Neural progenitor cell (in vitro differentiated cells): ENCODE measurements at regions not wholly inside any gene's neighbourhood (a gene's known extent, or its start where the extent isn't known, plus 50 kb on each side); places are given as distances from the start of the nearest gene placed in this dataset.

Source experiments
- DNase-seq: peaks from one replicate; pipeline ENCODE4 v3.0.0-alpha.2; 2016; ENCODE audit warnings: low spot score
- H2AFZ ChIP-seq: fragments of 200-600 bp; sonication (generic); replicated peaks from 2 replicates; pipeline ENCODE4 v1.6.1; 2016; ENCODE audit warnings: antibody characterized with exemption
- H3F3A ChIP-seq: fragments of 200-600 bp; sonication (generic); 2 replicates; pipeline ENCODE4 v1.6.1; 2016; ENCODE audit warnings: antibody characterized with exemption, low read depth
- H3K27ac ChIP-seq: fragments of 200-600 bp; sonication (generic); 2 replicates; pipeline ENCODE4 v1.5.1; 2016; ENCODE audit warnings: mild to moderate bottlenecking
- H3K27me3 ChIP-seq: fragments of 200-600 bp; sonication (generic); 2 replicates; pipeline ENCODE4 v1.6.1; 2016; ENCODE audit warnings: mild to moderate bottlenecking, moderate library complexity
- H3K36me3 ChIP-seq: fragments of 200-600 bp; sonication (generic); 2 replicates; pipeline ENCODE4 v1.5.1; 2016
- H3K4me1 ChIP-seq: fragments of 200-600 bp; sonication (generic); 2 replicates; pipeline ENCODE4 v1.6.1; 2016; ENCODE audit warnings: mixed run types
- H3K4me2 ChIP-seq: fragments of 200-600 bp; sonication (generic); 2 replicates; pipeline ENCODE4 v1.6.1; 2016
- H3K4me3 ChIP-seq: fragments of 200-600 bp; sonication (generic); 2 replicates; pipeline ENCODE4 v1.5.1; 2016
- H3K79me2 ChIP-seq: fragments of 200-600 bp; sonication (generic); 2 replicates; pipeline ENCODE4 v1.6.1; 2016; ENCODE audit warnings: low read depth
- H3K9ac ChIP-seq: fragments of 200-600 bp; sonication (generic); 2 replicates; pipeline ENCODE4 v1.6.1; 2016
- H3K9me3 ChIP-seq: fragments of 200-600 bp; sonication (generic); 2 replicates; pipeline ENCODE4 v1.5.1; 2016; ENCODE audit warnings: low read depth
- H4K20me1 ChIP-seq: fragments of 200-600 bp; sonication (generic); 2 replicates; pipeline ENCODE4 v1.6.1; 2016; ENCODE audit warnings: low read depth
- H3K27ac Mint-ChIP-seq: 3 replicates; pipeline ENCODE4 v1.8.0; 2021; ENCODE audit warnings: mixed read lengths
- H3K27me3 Mint-ChIP-seq: 2 replicates; pipeline ENCODE4 v1.8.0; 2022; ENCODE audit warnings: low read depth, mild to moderate bottlenecking, inconsistent platforms, moderate library complexity, mixed read lengths; ENCODE audit not compliant: insufficient read depth
- H3K36me3 Mint-ChIP-seq: 3 replicates; pipeline ENCODE4 v1.8.0; 2021; ENCODE audit warnings: mixed read lengths
- H3K4me1 Mint-ChIP-seq: 3 replicates; pipeline ENCODE4 v1.8.0; 2021; ENCODE audit warnings: mixed read lengths
- H3K4me3 Mint-ChIP-seq: 3 replicates; pipeline ENCODE4 v1.8.0; 2021; ENCODE audit warnings: mild to moderate bottlenecking, moderate library complexity, mixed read lengths
- H3K9me3 Mint-ChIP-seq: 3 replicates; pipeline ENCODE4 v1.8.0; 2020; ENCODE audit warnings: mixed read lengths
- EZH2 ChIP-seq: fragments of 200-600 bp; sonication (generic); IDR thresholded peaks from 2 replicates; pipeline ENCODE4 v1.6.1; 2017; ENCODE audit warnings: antibody characterized with exemption, mild to moderate bottlenecking, moderate library complexity
- EZH2phosphoT487 ChIP-seq: fragments of 200-600 bp; sonication (generic); IDR thresholded peaks from 2 replicates; pipeline ENCODE4 v1.6.1; 2017; ENCODE audit warnings: antibody characterized with exemption
- TF ChIP-seq, protein P1 (sequence below): fragments of 200-600 bp; sonication (generic); IDR thresholded peaks from 2 replicates; pipeline ENCODE4 v1.5.1; 2017; ENCODE audit warnings: antibody characterized with exemption, mild to moderate bottlenecking

DNA sequence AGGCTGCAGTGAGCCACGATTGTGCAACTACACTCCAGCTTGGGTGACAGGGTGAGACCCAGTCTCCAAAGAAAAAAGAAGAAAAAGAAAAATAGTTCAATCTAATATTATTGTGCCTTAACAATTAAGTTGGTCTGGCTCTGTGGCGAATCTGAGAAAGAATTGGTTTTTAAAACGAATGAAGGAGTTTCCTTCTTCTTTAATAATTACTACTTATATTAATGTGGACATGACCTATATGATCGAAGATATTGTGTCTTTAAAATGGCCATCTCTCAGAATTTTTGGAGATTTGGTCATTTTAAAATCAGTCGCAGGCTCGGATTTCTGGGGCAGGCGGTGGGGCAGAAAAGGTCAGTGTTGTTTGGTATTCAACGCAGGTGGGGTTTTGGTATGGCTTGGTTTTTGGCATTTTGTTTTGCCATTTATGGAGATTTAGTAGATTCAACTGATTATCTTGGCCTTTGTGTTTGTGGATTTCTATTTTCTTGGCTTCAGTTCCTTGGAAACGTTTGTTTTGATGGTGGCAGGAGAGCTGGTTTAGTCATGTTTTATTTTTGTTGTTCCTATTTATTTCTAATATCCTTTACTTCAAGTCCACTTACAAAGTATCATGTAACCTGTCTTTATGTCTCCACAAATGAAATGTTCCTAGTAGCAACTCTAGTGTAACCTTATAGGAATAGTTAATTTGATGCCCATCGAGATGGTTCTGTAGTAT is 178.8 kb upstream of the MKLN1 start:
- H3K27ac Mint-ChIP-seq, result no peak overlapping the region
- Histone ChIP-seq H3K36me3 (no peaks in the 10 kb centered on the region), H3K4me3 (no peak overlapping the region), H3K9ac (no peak overlapping the region), H4K20me1 (no peaks in the 10 kb centered on the region), H2AFZ (no peak overlapping the region), H3K4me1 (no peaks in the 10 kb centered on the region), H3K4me2 (no peak overlapping the region), H3F3A (no peaks in the 10 kb centered on the region), H3K79me2 (no peaks in the 10 kb centered on the region), H3K9me3 (no peaks in the 10 kb centered on the region), H3K27ac (no peak overlapping the region), H3K27me3 (no peaks in the 10 kb centered on the region)
- no peaks in the 10 kb centered on the region for H3K9me3 Mint-ChIP-seq
- H3K27me3 Mint-ChIP-seq, result no peaks in the 10 kb centered on the region
- no peaks in the 10 kb centered on the region for H3K36me3 Mint-ChIP-seq
- DNase-seq, result no peak
- no peaks in the 10 kb centered on the region for H3K4me1 Mint-ChIP-seq
- H3K4me3 Mint-ChIP-seq, result no peak overlapping the region
- TF ChIP-seq EZH2phosphoT487, result no peak
- TF ChIP-seq EZH2, result no peak
- TF ChIP-seq, protein P1, sequence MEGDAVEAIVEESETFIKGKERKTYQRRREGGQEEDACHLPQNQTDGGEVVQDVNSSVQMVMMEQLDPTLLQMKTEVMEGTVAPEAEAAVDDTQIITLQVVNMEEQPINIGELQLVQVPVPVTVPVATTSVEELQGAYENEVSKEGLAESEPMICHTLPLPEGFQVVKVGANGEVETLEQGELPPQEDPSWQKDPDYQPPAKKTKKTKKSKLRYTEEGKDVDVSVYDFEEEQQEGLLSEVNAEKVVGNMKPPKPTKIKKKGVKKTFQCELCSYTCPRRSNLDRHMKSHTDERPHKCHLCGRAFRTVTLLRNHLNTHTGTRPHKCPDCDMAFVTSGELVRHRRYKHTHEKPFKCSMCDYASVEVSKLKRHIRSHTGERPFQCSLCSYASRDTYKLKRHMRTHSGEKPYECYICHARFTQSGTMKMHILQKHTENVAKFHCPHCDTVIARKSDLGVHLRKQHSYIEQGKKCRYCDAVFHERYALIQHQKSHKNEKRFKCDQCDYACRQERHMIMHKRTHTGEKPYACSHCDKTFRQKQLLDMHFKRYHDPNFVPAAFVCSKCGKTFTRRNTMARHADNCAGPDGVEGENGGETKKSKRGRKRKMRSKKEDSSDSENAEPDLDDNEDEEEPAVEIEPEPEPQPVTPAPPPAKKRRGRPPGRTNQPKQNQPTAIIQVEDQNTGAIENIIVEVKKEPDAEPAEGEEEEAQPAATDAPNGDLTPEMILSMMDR, result no peak

DNA sequence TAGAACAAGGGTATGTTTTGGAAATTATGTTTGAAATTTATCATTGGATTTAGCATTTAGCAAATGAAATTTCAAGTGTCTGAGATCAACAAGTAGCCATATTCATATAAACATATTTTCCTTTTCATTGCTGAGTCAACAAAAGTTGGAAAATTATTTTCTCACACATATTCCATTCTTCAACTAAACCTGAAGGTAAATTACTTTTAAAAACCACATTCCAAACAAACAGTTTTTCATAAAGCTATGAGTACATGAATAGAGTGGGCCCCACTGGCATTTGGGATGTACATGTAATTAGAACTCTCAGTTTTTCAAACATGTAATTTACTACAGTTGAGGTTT is 178.3 kb upstream of the MKLN1 start:
- H2AFZ ChIP-seq, result no peak overlapping the region

DNA sequence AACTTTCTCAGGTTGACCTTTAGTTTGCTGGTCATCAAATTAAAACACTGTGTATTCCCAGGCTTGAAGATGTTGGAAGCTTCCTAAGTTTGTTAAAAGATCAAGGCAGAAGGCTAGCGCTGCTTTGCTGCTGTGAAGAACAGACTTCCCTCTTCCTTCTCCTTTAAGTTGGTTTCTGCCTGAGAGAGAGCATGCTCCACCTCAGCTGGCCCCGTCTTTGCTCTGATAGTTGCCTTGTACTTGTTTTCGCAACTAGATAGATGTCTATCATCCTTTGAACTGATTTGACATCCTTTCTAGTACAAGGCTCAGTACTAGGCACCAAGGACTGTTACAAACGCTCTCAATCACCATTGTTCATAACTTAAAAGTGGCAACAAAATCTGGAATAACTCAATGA is 177.8 kb upstream of the MKLN1 start:
- Histone ChIP-seq H3K4me1 (no peaks in the 10 kb centered on the region), H3K4me3 (no peak overlapping the region), H3K27me3 (no peaks in the 10 kb centered on the region), H4K20me1 (no peaks in the 10 kb centered on the region), H3K36me3 (no peaks in the 10 kb centered on the region), H3F3A (no peaks in the 10 kb centered on the region), H3K9me3 (no peaks in the 10 kb centered on the region), H3K27ac (no peak overlapping the region), H3K4me2 (no peak overlapping the region), H2AFZ (no peak overlapping the region), H3K9ac (no peak overlapping the region), H3K79me2 (no peaks in the 10 kb centered on the region)
- no peak for DNase-seq
- Mint-ChIP-seq H3K27me3 (no peaks in the 10 kb centered on the region), H3K4me1 (no peaks in the 10 kb centered on the region), H3K27ac (no peak overlapping the region), H3K36me3 (no peaks in the 10 kb centered on the region), H3K4me3 (no peak overlapping the region), H3K9me3 (no peaks in the 10 kb centered on the region)
- no peak for TF ChIP-seq EZH2phosphoT487
- TF ChIP-seq EZH2, result no peak
- TF ChIP-seq, protein P1, result no peak

More for the DNA sequence above, 178.3 kb upstream of the MKLN1 start:
- Histone ChIP-seq H3K36me3 (no peaks in the 10 kb centered on the region), H3F3A (no peaks in the 10 kb centered on the region), H3K4me1 (no peaks in the 10 kb centered on the region), H3K27ac (no peak overlapping the region), H3K4me3 (no peak overlapping the region), H3K9ac (no peak overlapping the region), H3K27me3 (no peaks in the 10 kb centered on the region), H4K20me1 (no peaks in the 10 kb centered on the region), H3K79me2 (no peaks in the 10 kb centered on the region), H3K4me2 (no peak overlapping the region), H3K9me3 (no peaks in the 10 kb centered on the region)
- Mint-ChIP-seq H3K9me3 (no peaks in the 10 kb centered on the region), H3K27ac (no peak overlapping the region), H3K36me3 (no peaks in the 10 kb centered on the region), H3K27me3 (no peaks in the 10 kb centered on the region), H3K4me1 (no peaks in the 10 kb centered on the region), H3K4me3 (no peak overlapping the region)
- TF ChIP-seq, protein P1, result no peak
- TF ChIP-seq EZH2phosphoT487 (no peak), EZH2 (no peak)
- DNase-seq, result no peak
